HL-60 (cell line): ENCODE measurements at regions not wholly inside any gene's neighbourhood (a gene's known extent, or its start where the extent isn't known, plus 50 kb on each side); places are given as distances from the start of the nearest gene placed in this dataset.

Source experiments
- DNase-seq, 2 experiments: peaks; one replicate each; pipeline ENCODE4 v3.0.0-alpha.2; 2010 to 2020; ENCODE audit warnings: low read depth in 1 of 2, low spot score in 1 of 2
- H3K27ac ChIP-seq: fragments of 250-450 bp; sonication (Bioruptor Pico); replicated peaks from 2 replicates; pipeline ENCODE4 v1.5.1; 2020; ENCODE audit warnings: mild to moderate bottlenecking, moderate library complexity
- H3K27me3 ChIP-seq: fragments of 250-450 bp; sonication (Bioruptor Pico); 2 replicates; pipeline ENCODE4 v1.5.1; 2021; ENCODE audit warnings: mild to moderate bottlenecking, moderate library complexity; ENCODE audit not compliant: insufficient read depth, poor library complexity, severe bottlenecking
- H3K4me3 ChIP-seq: replicated peaks from 2 replicates; pipeline ENCODE4 v1.5.1; 2011; ENCODE audit warnings: mild to moderate bottlenecking, control low read depth, low read length; ENCODE audit not compliant: insufficient read depth
- GABPA ChIP-seq: IDR thresholded peaks from 2 replicates; pipeline ENCODE4 v1.6.1; 2012; ENCODE audit warnings: low read depth
- POLR2AphosphoS5 ChIP-seq: IDR thresholded peaks from 2 replicates; pipeline ENCODE4 v1.6.1; 2012; ENCODE audit warnings: low read depth
- SPI1 ChIP-seq: IDR thresholded peaks from 2 replicates; pipeline ENCODE4 v1.6.1; 2012; ENCODE audit warnings: low read depth, mild to moderate bottlenecking, borderline replicate concordance
- TF ChIP-seq, protein P1 (sequence below): IDR thresholded peaks from one replicate; pipeline ENCODE4 v1.5.1; 2011; ENCODE audit warnings: low read length, control low read depth, inconsistent platforms; ENCODE audit not compliant: insufficient read depth
- TF ChIP-seq, protein P2 (sequence below): IDR thresholded peaks from 2 replicates; pipeline ENCODE4 v1.6.1; 2012; ENCODE audit warnings: low read depth; ENCODE audit not compliant: insufficient replicate concordance

DNA sequence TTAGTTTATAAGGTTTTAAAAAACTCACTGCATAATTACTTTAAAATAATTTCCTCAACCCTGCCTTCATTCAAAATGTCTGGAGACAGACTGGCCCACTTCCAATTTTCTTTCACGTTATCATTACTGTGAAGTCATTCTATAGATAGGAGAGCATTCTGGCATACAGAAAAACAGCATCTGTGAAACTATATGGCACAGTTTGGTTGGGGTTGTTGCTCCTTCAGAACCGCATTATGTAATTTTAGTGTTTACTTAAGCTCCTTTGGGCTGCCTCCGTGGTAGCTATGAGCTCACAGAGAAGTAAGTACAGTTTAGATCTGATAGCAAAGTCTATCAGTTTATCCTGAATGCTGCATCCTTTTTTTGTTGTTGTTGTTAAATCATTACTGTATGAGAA lies 104.3 kb downstream of the KCNRG start:
- TF ChIP-seq POLR2AphosphoS5: no peak
- TF ChIP-seq GABPA: no peak
- no peak for TF ChIP-seq SPI1
- TF ChIP-seq, protein P1, sequence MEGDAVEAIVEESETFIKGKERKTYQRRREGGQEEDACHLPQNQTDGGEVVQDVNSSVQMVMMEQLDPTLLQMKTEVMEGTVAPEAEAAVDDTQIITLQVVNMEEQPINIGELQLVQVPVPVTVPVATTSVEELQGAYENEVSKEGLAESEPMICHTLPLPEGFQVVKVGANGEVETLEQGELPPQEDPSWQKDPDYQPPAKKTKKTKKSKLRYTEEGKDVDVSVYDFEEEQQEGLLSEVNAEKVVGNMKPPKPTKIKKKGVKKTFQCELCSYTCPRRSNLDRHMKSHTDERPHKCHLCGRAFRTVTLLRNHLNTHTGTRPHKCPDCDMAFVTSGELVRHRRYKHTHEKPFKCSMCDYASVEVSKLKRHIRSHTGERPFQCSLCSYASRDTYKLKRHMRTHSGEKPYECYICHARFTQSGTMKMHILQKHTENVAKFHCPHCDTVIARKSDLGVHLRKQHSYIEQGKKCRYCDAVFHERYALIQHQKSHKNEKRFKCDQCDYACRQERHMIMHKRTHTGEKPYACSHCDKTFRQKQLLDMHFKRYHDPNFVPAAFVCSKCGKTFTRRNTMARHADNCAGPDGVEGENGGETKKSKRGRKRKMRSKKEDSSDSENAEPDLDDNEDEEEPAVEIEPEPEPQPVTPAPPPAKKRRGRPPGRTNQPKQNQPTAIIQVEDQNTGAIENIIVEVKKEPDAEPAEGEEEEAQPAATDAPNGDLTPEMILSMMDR: no peak
- TF ChIP-seq, protein P2, sequence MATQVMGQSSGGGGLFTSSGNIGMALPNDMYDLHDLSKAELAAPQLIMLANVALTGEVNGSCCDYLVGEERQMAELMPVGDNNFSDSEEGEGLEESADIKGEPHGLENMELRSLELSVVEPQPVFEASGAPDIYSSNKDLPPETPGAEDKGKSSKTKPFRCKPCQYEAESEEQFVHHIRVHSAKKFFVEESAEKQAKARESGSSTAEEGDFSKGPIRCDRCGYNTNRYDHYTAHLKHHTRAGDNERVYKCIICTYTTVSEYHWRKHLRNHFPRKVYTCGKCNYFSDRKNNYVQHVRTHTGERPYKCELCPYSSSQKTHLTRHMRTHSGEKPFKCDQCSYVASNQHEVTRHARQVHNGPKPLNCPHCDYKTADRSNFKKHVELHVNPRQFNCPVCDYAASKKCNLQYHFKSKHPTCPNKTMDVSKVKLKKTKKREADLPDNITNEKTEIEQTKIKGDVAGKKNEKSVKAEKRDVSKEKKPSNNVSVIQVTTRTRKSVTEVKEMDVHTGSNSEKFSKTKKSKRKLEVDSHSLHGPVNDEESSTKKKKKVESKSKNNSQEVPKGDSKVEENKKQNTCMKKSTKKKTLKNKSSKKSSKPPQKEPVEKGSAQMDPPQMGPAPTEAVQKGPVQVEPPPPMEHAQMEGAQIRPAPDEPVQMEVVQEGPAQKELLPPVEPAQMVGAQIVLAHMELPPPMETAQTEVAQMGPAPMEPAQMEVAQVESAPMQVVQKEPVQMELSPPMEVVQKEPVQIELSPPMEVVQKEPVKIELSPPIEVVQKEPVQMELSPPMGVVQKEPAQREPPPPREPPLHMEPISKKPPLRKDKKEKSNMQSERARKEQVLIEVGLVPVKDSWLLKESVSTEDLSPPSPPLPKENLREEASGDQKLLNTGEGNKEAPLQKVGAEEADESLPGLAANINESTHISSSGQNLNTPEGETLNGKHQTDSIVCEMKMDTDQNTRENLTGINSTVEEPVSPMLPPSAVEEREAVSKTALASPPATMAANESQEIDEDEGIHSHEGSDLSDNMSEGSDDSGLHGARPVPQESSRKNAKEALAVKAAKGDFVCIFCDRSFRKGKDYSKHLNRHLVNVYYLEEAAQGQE: no peak
- no peak for DNase-seq
- no peaks in the 10 kb centered on the region for H3K27me3 ChIP-seq
- H3K4me3 ChIP-seq: no peak overlapping the region
- no peak overlapping the region for H3K27ac ChIP-seq

- TF ChIP-seq, protein P1: no peak
- no peak for TF ChIP-seq POLR2AphosphoS5
- TF ChIP-seq SPI1: peak; percentile 78
- TF ChIP-seq GABPA: no peak
- TF ChIP-seq, protein P2: no peak
- H3K27me3 ChIP-seq: no peaks in the 10 kb centered on the region
- peak in 1 of 2 experiments; percentile 52 for DNase-seq
- H3K27ac ChIP-seq: peak overlapping the region; percentile 2; the same call in 1 of the 2 replicates
- H3K4me3 ChIP-seq: peak overlapping the region; percentile 76
Observed at GRCh38 chr13:50122455-50122854, 107.2 kb downstream of the KCNRG start.

DNA sequence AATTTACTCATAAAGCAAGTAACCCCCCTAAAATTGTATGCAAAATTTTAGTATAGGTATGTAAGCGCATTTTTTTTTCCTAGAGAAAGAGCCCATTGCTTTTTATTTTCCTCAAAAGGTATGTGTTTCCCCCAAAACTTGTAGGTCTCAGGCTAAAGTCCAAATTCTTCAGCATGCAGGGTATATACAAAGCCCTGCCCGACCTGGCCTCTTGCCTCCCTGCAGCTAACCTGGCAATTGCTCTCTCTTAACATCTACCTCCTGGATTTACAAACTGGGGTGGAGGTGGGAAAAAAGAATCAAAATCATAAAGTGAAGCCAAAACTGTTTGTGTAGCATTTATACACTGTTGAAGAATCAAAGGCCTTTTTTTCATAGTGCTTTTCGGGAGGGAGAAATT lies 107.8 kb downstream of the KCNRG start:
- peak overlapping the region; percentile 76 for H3K4me3 ChIP-seq
- DNase-seq: no peak
- H3K27ac ChIP-seq: peak overlapping the region; percentile 99
- TF ChIP-seq SPI1: no peak
- TF ChIP-seq, protein P1: no peak
- no peak for TF ChIP-seq GABPA
- no peaks in the 10 kb centered on the region for H3K27me3 ChIP-seq

GRCh38 chr13:50123515-50123861 lies 108.2 kb downstream of the KCNRG start:
- peak overlapping the region; percentile 99 for H3K27ac ChIP-seq
- H3K4me3 ChIP-seq: peak overlapping the region; percentile 76
- H3K27me3 ChIP-seq: no peaks in the 10 kb centered on the region
- DNase-seq: peak in 1 of 2 experiments; percentile 23
- TF ChIP-seq GABPA: no peak
